Spleen (tissue), 7 donors: ENCODE measurements at regions not wholly inside any gene's neighbourhood (a gene's known extent, or its start where the extent isn't known, plus 50 kb on each side); places are given as distances from the start of the nearest gene placed in this dataset.

Source experiments
- CTCF ChIP-seq, 11 experiments: fragments of 200-600 bp in 7 of 11; fragments of 450-650 bp in 4 of 11; sonication (generic) in 4 of 11; IDR thresholded peaks in 8 of 11; conservative IDR thresholded peaks in 3 of 11; 1 replicate in 7 of 11; 2 replicates in 4 of 11; pipeline versions ENCODE4 v1.4.0 to v1.8.0; 2016 to 2021; ENCODE audit warnings: antibody characterized with exemption in 11 of 11, inconsistent platforms in 4 of 11, mild to moderate bottlenecking in 1 of 11
- POLR2A ChIP-seq, 3 donors: fragments of 450-650 bp; IDR thresholded peaks; one replicate each; pipeline ENCODE4 v1.5.1; 2017; ENCODE audit warnings: antibody characterized with exemption in 3 of 3, mild to moderate bottlenecking in 1 of 3
- POLR2AphosphoS5 ChIP-seq, 3 donors: sonication (generic); formaldehyde crosslinking; IDR thresholded peaks; one replicate each; pipeline ENCODE4 v1.5.1; 2017; ENCODE audit warnings: antibody characterized with exemption in 3 of 3
- donor health status: DM: no; HTN: no; CAD: no; lungs with moderate emphysema.
- donor health status: DM: no; HTN: no; CAD: no.
- donor health status: DM: no; HTN: no; CAD: no.

DNA sequence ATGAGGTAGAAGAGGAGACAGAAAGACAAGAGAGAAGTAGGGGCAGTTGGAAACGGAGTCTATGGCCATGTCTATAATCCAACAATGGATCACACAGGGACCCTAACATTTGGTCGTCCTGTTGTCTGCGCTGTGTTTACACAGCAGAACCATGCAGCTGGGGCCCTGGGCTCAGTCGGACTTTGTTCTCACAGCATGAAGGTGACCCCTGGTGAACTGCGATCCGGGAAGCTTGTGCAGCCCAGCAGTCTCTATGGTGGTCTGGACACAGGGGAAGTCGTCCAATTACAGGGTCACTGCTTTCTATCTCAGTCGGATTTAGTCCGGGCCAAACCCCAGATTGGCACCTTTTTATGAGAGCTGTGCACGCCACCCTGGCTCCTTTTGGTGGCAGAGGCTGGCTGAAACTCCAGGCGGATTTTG lies 153.6 kb downstream of the FOXA2 start:
- TF ChIP-seq CTCF (IDR thresholded peaks at IDR 0.05 in 8 of 11, conservative IDR thresholded peaks at IDR 0.05 in 3 of 11) (no peak), POLR2AphosphoS5 (IDR thresholded peaks at IDR 0.05) (no peak), POLR2A (IDR thresholded peaks at IDR 0.05) (no peak)
